ENCODE measurements at regions not wholly inside any gene's neighbourhood (a gene's known extent, or its start where the extent isn't known, plus 50 kb on each side); places are given as distances from the start of the nearest gene placed in this dataset.
"Not testable (repeated sequence)": the region's sequence is repeated elsewhere in the genome, so short reads cannot be mapped to it uniquely, and the experiment has no call there.

GRCh38 chr11:8772571-8773519 lies 90.3 kb downstream of the RPL27A start:
- DNase-seq = peak; percentile 78

- no peak for DNase-seq
These were observed 91.4 kb downstream of the RPL27A start for GRCh38 chr11:8773916-8774539.

- DNase-seq = not testable (repeated sequence)
These were observed 92.3 kb downstream of the RPL27A start for GRCh38 chr11:8774916-8775315.

GRCh38 chr11:8775332-8775731 lies 92.7 kb downstream of the RPL27A start:
- peak; percentile 70 for DNase-seq

- peak; percentile 50 for DNase-seq
These were observed 93.1 kb downstream of the RPL27A start for GRCh38 chr11:8775734-8776133.

- no peak for DNase-seq
These were observed 93.6 kb downstream of the RPL27A start for GRCh38 chr11:8776209-8776608.

GRCh38 chr11:8777907-8778767 lies 95.5 kb downstream of the RPL27A start:
- DNase-seq = peak; percentile 43

GRCh38 chr11:8779107-8779506 lies 96.5 kb downstream of the RPL27A start:
- DNase-seq = peak; percentile 43

- no peak for DNase-seq
These were observed 97.1 kb downstream of the RPL27A start for GRCh38 chr11:8779732-8780131.

GRCh38 chr11:8784954-8785353 lies 102.4 kb downstream of the RPL27A start:
- no peak for DNase-seq

- DNase-seq = no peak
These were observed 102.9 kb downstream of the RPL27A start for GRCh38 chr11:8785457-8785856.

- DNase-seq = no peak
These were observed 103.4 kb downstream of the RPL27A start for GRCh38 chr11:8785998-8786397.

- peak; percentile 45 for DNase-seq
These were observed 104.3 kb downstream of the RPL27A start for GRCh38 chr11:8786933-8787332.

- DNase-seq = no peak
These were observed 104.8 kb downstream of the RPL27A start for GRCh38 chr11:8787372-8787771.

GRCh38 chr11:8788616-8789015 lies 106.0 kb downstream of the RPL27A start:
- no peak for DNase-seq

- DNase-seq = no peak
These were observed 107.3 kb downstream of the RPL27A start for GRCh38 chr11:8789864-8790263.

- DNase-seq = no peak
These were observed 108.4 kb downstream of the RPL27A start for GRCh38 chr11:8790968-8791367.

- no peak for DNase-seq
These were observed 110.1 kb downstream of the RPL27A start for GRCh38 chr11:8792710-8793109.

- DNase-seq = no peak
These were observed 110.7 kb downstream of the RPL27A start for GRCh38 chr11:8793114-8793777.

GRCh38 chr11:8794126-8794525 lies 111.5 kb downstream of the RPL27A start:
- DNase-seq = no peak

- no peak for DNase-seq
These were observed 112.1 kb downstream of the RPL27A start for GRCh38 chr11:8794677-8795103.

GRCh38 chr11:8796941-8797340 lies 114.0 kb upstream of the AKIP1 start:
- no peak for DNase-seq
